GM23338 (cell line): ENCODE measurements at regions not wholly inside any gene's neighbourhood (a gene's known extent, or its start where the extent isn't known, plus 50 kb on each side); places are given as distances from the start of the nearest gene placed in this dataset.

Experiments
- ATAC-seq: fragments of 200-7000 bp; cut with Tn5 transposase; 3 replicates; pipeline ENCODE4 v1.9.1; 2020
- DNase-seq: peaks from one replicate; pipeline ENCODE4 v3.0.0-alpha.2; 2015; ENCODE audit warnings: low spot score
- H2AFZ ChIP-seq: fragments of 200-600 bp; sonication (generic); 2 replicates; pipeline ENCODE4 v1.8.0; 2016; ENCODE audit warnings: antibody characterized with exemption, mild to moderate bottlenecking, moderate library complexity
- H3F3A ChIP-seq: fragments of 200-600 bp; sonication (generic); replicated peaks from 2 replicates; pipeline ENCODE4 v1.8.0; 2017; ENCODE audit warnings: antibody characterized with exemption, mixed run types, low read depth
- H3K27ac ChIP-seq: fragments of 200-600 bp; sonication (generic); 2 replicates; pipeline ENCODE4 v1.6.1; 2016; ENCODE audit warnings: low read depth
- H3K27me3 ChIP-seq: fragments of 200-600 bp; sonication (generic); 2 replicates; pipeline ENCODE4 v1.8.0; 2016; ENCODE audit warnings: mild to moderate bottlenecking, mixed run types, moderate library complexity; ENCODE audit not compliant: insufficient read depth
- H3K36me3 ChIP-seq: fragments of 200-600 bp; sonication (generic); 2 replicates; pipeline ENCODE4 v1.8.0; 2016; ENCODE audit warnings: mild to moderate bottlenecking; ENCODE audit not compliant: insufficient read depth
- H3K4me1 ChIP-seq: fragments of 200-600 bp; sonication (generic); 2 replicates; pipeline ENCODE4 v1.8.0; 2016; ENCODE audit warnings: mild to moderate bottlenecking, moderate library complexity; ENCODE audit not compliant: insufficient read depth
- H3K4me2 ChIP-seq: fragments of 200-600 bp; sonication (generic); 2 replicates; pipeline ENCODE4 v1.7.1; 2017; ENCODE audit warnings: mixed run types
- H3K4me3 ChIP-seq: fragments of 200-600 bp; sonication (generic); 2 replicates; pipeline ENCODE4 v1.6.1; 2016; ENCODE audit warnings: mixed run types
- H3K79me2 ChIP-seq: fragments of 200-600 bp; sonication (generic); replicated peaks from 2 replicates; pipeline ENCODE4 v1.8.0; 2017; ENCODE audit warnings: mild to moderate bottlenecking; ENCODE audit not compliant: insufficient read depth
- H3K9me2 ChIP-seq: fragments of 200-600 bp; sonication (generic); 2 replicates; pipeline ENCODE4 v1.8.0; 2017; ENCODE audit not compliant: insufficient read depth
- H4K20me1 ChIP-seq: fragments of 200-600 bp; sonication (generic); replicated peaks from 2 replicates; pipeline ENCODE4 v1.8.0; 2017; ENCODE audit warnings: mild to moderate bottlenecking; ENCODE audit not compliant: insufficient read depth
- H3K27ac Mint-ChIP-seq: 2 replicates; pipeline ENCODE4 v1.8.0; 2020; ENCODE audit warnings: inconsistent platforms, mild to moderate bottlenecking, moderate library complexity, mixed read lengths
- H3K27me3 Mint-ChIP-seq: 3 replicates; pipeline ENCODE4 v1.8.0; 2022; ENCODE audit warnings: low read depth, mild to moderate bottlenecking, moderate library complexity, mixed read lengths, inconsistent platforms; ENCODE audit not compliant: insufficient read depth, poor library complexity
- H3K36me3 Mint-ChIP-seq: 3 replicates; pipeline ENCODE4 v1.8.0; 2021; ENCODE audit warnings: low read depth, mild to moderate bottlenecking, inconsistent platforms, moderate library complexity, mixed read lengths
- H3K4me1 Mint-ChIP-seq: 3 replicates; pipeline ENCODE4 v1.8.0; 2020; ENCODE audit warnings: mild to moderate bottlenecking, inconsistent platforms, mixed read lengths
- H3K4me3 Mint-ChIP-seq: 3 replicates; pipeline ENCODE4 v1.8.0; 2021; ENCODE audit warnings: moderate library complexity, mild to moderate bottlenecking, inconsistent platforms, mixed read lengths
- H3K9me3 Mint-ChIP-seq: 3 replicates; pipeline ENCODE4 v1.8.0; 2020; ENCODE audit warnings: moderate library complexity, mild to moderate bottlenecking, inconsistent platforms, mixed read lengths
- CREB1 ChIP-seq: fragments of 250-450 bp; sonication (Bioruptor Pico); IDR thresholded peaks from 2 replicates; pipeline ENCODE4 v1.5.0; 2020; ENCODE audit warnings: low read depth, mild to moderate bottlenecking, moderate library complexity
- EZH2 ChIP-seq: fragments of 200-600 bp; sonication (generic); IDR thresholded peaks from one replicate; pipeline ENCODE4 v1.8.0; 2017; ENCODE audit warnings: antibody characterized with exemption, mild to moderate bottlenecking, low read depth; ENCODE audit not compliant: unreplicated experiment
- JUNB ChIP-seq: IDR thresholded peaks from one replicate; pipeline ENCODE4 v1.6.1; 2016; ENCODE audit warnings: antibody characterized with exemption; ENCODE audit not compliant: unreplicated experiment
- NANOG ChIP-seq: IDR thresholded peaks from 2 replicates; pipeline ENCODE4 v1.6.1; 2016; ENCODE audit warnings: antibody characterized with exemption, borderline replicate concordance
- POLR2AphosphoS5 ChIP-seq: IDR thresholded peaks from 2 replicates; pipeline ENCODE4 v1.6.1; 2016; ENCODE audit warnings: antibody characterized with exemption, low read depth
- REST ChIP-seq: IDR thresholded peaks from one replicate; pipeline ENCODE4 v1.6.1; 2018; ENCODE audit warnings: antibody characterized with exemption; ENCODE audit not compliant: unreplicated experiment
- STAT1 ChIP-seq: IDR thresholded peaks from one replicate; pipeline ENCODE4 v1.6.1; 2016; ENCODE audit warnings: antibody characterized with exemption; ENCODE audit not compliant: unreplicated experiment
- ZNF114 ChIP-seq: fragments of 250-450 bp; sonication (Bioruptor Pico); IDR thresholded peaks from 2 replicates; pipeline ENCODE4 v1.5.0; 2020; ENCODE audit warnings: mild to moderate bottlenecking, moderate library complexity
- TF ChIP-seq, protein P1 (sequence below): fragments of 250-450 bp; sonication (Bioruptor Pico); IDR thresholded peaks from 2 replicates; pipeline ENCODE4 v1.5.0; 2020; ENCODE audit warnings: mild to moderate bottlenecking, moderate library complexity

DNA sequence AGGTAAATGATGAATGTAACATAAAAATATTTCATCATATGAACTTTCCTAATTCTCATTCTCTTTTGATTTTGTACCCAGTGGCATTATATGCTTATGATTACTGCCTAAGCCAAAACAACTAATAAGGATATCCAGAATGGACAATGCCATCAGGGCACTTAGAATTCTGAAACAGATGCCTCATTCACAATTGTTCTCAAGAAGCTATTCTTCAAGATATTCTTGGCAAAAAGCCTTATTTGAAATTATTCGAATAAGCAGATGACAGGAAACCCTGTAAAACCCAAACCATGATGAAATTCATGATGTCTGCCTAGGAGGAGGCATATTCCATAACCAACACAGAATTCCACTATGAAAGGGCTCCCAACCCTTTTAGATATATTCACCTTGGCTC is 353.2 kb upstream of the TRIB2 start:
- Histone ChIP-seq H3K4me3 (no peak overlapping the region), H3K4me2 (no peak overlapping the region)

DNA sequence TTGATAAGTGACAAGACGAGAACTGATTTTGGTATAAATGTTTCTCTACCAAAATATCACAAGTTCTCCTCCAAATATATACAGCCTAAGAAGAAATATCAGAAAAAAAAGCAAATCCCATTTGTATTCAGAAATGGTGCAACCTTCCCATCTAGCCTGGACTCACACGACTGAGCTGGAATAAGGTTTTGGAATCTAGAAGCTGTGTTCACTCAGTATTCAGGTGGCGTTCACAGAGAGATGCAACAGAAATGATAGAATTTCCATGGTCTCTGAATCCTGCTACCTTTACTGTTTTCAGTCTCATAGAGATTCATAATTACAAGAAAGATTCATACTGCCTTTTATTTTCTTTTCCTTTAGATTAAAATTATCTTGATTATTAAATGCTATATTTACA is 347.2 kb upstream of the TRIB2 start:
- Histone ChIP-seq H2AFZ (no peak overlapping the region), H4K20me1 (no peaks in the 10 kb centered on the region), H3K9me2 (peaks cover 6% of the 10 kb centered on the region; the same call in 1 of the 2 replicates), H3F3A (no peaks in the 10 kb centered on the region), H3K4me3 (no peak overlapping the region), H3K36me3 (no peaks in the 10 kb centered on the region), H3K4me2 (no peak overlapping the region), H3K79me2 (no peaks in the 10 kb centered on the region), H3K27me3 (no peaks in the 10 kb centered on the region), H3K4me1 (peaks cover 4% of the 10 kb centered on the region; the same call in 1 of the 2 replicates), H3K27ac (no peak overlapping the region)
- DNase-seq (no peak), ATAC-seq (no peak)
- Mint-ChIP-seq H3K9me3 (peaks cover 4% of the 10 kb centered on the region; the same call in 1 of the 3 replicates), H3K4me1 (peaks cover 9% of the 10 kb centered on the region; the same call in 2 of the 3 replicates), H3K36me3 (no peaks in the 10 kb centered on the region), H3K27ac (no peak overlapping the region), H3K4me3 (no peak overlapping the region), H3K27me3 (no peaks in the 10 kb centered on the region)
- TF ChIP-seq, protein P1, sequence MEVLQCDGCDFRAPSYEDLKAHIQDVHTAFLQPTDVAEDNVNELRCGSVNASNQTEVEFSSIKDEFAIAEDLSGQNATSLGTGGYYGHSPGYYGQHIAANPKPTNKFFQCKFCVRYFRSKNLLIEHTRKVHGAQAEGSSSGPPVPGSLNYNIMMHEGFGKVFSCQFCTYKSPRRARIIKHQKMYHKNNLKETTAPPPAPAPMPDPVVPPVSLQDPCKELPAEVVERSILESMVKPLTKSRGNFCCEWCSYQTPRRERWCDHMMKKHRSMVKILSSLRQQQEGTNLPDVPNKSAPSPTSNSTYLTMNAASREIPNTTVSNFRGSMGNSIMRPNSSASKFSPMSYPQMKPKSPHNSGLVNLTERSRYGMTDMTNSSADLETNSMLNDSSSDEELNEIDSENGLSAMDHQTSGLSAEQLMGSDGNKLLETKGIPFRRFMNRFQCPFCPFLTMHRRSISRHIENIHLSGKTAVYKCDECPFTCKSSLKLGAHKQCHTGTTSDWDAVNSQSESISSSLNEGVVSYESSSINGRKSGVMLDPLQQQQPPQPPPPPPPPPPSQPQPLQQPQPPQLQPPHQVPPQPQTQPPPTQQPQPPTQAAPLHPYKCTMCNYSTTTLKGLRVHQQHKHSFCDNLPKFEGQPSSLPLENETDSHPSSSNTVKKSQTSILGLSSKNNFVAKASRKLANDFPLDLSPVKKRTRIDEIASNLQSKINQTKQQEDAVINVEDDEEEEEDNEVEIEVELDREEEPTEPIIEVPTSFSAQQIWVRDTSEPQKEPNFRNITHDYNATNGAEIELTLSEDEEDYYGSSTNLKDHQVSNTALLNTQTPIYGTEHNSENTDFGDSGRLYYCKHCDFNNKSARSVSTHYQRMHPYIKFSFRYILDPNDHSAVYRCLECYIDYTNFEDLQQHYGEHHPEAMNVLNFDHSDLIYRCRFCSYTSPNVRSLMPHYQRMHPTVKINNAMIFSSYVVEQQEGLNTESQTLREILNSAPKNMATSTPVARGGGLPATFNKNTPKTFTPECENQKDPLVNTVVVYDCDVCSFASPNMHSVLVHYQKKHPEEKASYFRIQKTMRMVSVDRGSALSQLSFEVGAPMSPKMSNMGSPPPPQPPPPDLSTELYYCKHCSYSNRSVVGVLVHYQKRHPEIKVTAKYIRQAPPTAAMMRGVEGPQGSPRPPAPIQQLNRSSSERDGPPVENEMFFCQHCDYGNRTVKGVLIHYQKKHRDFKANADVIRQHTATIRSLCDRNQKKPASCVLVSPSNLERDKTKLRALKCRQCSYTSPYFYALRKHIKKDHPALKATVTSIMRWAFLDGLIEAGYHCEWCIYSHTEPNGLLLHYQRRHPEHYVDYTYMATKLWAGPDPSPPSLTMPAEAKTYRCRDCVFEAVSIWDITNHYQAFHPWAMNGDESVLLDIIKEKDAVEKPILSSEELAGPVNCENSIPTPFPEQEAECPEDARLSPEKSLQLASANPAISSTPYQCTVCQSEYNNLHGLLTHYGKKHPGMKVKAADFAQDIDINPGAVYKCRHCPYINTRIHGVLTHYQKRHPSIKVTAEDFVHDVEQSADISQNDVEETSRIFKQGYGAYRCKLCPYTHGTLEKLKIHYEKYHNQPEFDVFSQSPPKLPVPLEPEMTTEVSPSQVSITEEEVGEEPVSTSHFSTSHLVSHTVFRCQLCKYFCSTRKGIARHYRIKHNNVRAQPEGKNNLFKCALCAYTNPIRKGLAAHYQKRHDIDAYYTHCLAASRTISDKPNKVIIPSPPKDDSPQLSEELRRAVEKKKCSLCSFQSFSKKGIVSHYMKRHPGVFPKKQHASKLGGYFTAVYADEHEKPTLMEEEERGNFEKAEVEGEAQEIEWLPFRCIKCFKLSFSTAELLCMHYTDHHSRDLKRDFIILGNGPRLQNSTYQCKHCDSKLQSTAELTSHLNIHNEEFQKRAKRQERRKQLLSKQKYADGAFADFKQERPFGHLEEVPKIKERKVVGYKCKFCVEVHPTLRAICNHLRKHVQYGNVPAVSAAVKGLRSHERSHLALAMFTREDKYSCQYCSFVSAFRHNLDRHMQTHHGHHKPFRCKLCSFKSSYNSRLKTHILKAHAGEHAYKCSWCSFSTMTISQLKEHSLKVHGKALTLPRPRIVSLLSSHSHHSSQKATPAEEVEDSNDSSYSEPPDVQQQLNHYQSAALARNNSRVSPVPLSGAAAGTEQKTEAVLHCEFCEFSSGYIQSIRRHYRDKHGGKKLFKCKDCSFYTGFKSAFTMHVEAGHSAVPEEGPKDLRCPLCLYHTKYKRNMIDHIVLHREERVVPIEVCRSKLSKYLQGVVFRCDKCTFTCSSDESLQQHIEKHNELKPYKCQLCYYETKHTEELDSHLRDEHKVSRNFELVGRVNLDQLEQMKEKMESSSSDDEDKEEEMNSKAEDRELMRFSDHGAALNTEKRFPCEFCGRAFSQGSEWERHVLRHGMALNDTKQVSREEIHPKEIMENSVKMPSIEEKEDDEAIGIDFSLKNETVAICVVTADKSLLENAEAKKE (CRISPR knock-in tag) = no peak
- TF ChIP-seq POLR2AphosphoS5 = no peak
- TF ChIP-seq JUNB = no peak
- TF ChIP-seq ZNF114 (CRISPR knock-in tag) = no peak
- TF ChIP-seq CREB1 = no peak
- no peak for TF ChIP-seq STAT1
- TF ChIP-seq EZH2 = no peak

More for the DNA sequence above, 353.2 kb upstream of the TRIB2 start:
- Mint-ChIP-seq H3K4me3 (no peak overlapping the region), H3K27me3 (peaks cover 2% of the 10 kb centered on the region), H3K9me3 (peaks cover 4% of the 10 kb centered on the region; the same call in 1 of the 3 replicates), H3K4me1 (no peaks in the 10 kb centered on the region), H3K27ac (no peak overlapping the region), H3K36me3 (no peaks in the 10 kb centered on the region)
- Histone ChIP-seq H3F3A (no peaks in the 10 kb centered on the region), H3K79me2 (no peaks in the 10 kb centered on the region), H4K20me1 (no peaks in the 10 kb centered on the region), H3K9me2 (no peaks in the 10 kb centered on the region; the same call in 1 of the 2 replicates), H2AFZ (no peak overlapping the region), H3K36me3 (no peaks in the 10 kb centered on the region), H3K27ac (no peak overlapping the region), H3K27me3 (no peaks in the 10 kb centered on the region), H3K4me1 (no peaks in the 10 kb centered on the region)
- TF ChIP-seq POLR2AphosphoS5 (no peak), REST (no peak), JUNB (no peak), NANOG (no peak), EZH2 (no peak), ZNF114 (CRISPR knock-in tag) (no peak)
- ATAC-seq = no peak
- DNase-seq = no peak
